Right lobe of liver (tissue), 4 donors: ENCODE measurements at regions not wholly inside any gene's neighbourhood (a gene's known extent, or its start where the extent isn't known, plus 50 kb on each side); places are given as distances from the start of the nearest gene placed in this dataset.

Source experiments
- POLR2A ChIP-seq: fragments of 450-650 bp; IDR thresholded peaks from one replicate; pipeline ENCODE4 v1.6.1; 2017; ENCODE audit warnings: antibody characterized with exemption, mild to moderate bottlenecking
- TF ChIP-seq, protein P1 (sequence below), 4 donors: fragments of 200-600 bp in 3 of 4; fragments of 450-650 bp in 1 of 4; IDR thresholded peaks; one replicate each; pipeline versions ENCODE4 v1.5.1 to v1.8.0; 2016 to 2022; ENCODE audit warnings: antibody characterized with exemption in 4 of 4, mild to moderate bottlenecking in 2 of 4
- donor health status: DM: no; HTN: no; CAD: no.
- donor health status: DM: no; HTN: no; CAD: no.
- donor health status: DM: no; HTN: yes; CAD: no.

DNA sequence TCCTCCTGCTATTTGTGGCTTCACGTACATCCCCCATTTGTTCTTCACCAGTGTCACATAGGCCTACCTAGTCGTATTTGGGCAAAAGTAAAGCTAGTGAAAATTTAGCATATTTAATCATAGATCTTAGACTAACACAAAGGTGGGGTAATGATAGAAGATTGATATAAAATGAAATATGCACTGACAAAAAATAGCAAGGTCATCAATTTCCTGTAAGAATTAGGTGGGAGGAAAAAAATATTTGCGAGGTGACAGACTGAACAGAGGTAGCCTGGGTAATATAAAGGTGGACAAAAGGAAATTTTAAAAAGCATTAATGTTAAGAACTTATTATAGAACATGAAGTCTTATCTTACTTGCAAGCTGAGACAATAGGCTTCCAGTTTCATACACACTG lies 239.9 kb downstream of the PCDH10 start:
- TF ChIP-seq, protein P1, sequence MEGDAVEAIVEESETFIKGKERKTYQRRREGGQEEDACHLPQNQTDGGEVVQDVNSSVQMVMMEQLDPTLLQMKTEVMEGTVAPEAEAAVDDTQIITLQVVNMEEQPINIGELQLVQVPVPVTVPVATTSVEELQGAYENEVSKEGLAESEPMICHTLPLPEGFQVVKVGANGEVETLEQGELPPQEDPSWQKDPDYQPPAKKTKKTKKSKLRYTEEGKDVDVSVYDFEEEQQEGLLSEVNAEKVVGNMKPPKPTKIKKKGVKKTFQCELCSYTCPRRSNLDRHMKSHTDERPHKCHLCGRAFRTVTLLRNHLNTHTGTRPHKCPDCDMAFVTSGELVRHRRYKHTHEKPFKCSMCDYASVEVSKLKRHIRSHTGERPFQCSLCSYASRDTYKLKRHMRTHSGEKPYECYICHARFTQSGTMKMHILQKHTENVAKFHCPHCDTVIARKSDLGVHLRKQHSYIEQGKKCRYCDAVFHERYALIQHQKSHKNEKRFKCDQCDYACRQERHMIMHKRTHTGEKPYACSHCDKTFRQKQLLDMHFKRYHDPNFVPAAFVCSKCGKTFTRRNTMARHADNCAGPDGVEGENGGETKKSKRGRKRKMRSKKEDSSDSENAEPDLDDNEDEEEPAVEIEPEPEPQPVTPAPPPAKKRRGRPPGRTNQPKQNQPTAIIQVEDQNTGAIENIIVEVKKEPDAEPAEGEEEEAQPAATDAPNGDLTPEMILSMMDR (IDR thresholded peaks at IDR 0.05) = no peak
- TF ChIP-seq POLR2A = no peak
